WTC11 (cell line): ENCODE measurements at regions not wholly inside any gene's neighbourhood (a gene's known extent, or its start where the extent isn't known, plus 50 kb on each side); places are given as distances from the start of the nearest gene placed in this dataset.

ENCODE experiments used
- E2F1 ChIP-seq: sonication (generic); formaldehyde crosslinking; IDR thresholded peaks from 2 replicates; pipeline ENCODE4 v1.8.0; 2022; ENCODE audit warnings: mild to moderate bottlenecking, missing genetic modification reagents
- IRF2 ChIP-seq: sonication (generic); formaldehyde crosslinking; IDR thresholded peaks from 2 replicates; pipeline ENCODE4 v1.8.0; 2022; ENCODE audit warnings: low read depth, missing genetic modification reagents, borderline replicate concordance
- NFYB ChIP-seq: sonication (generic); formaldehyde crosslinking; conservative IDR thresholded peaks from 2 replicates; pipeline ENCODE4 v1.8.0; 2022; ENCODE audit warnings: low read depth, missing genetic modification reagents
- NR2C2 ChIP-seq: sonication (generic); formaldehyde crosslinking; IDR thresholded peaks from 2 replicates; pipeline ENCODE4 v1.8.0; 2022; ENCODE audit warnings: mild to moderate bottlenecking, missing genetic modification reagents
- SP1 ChIP-seq: sonication (generic); formaldehyde crosslinking; conservative IDR thresholded peaks from 2 replicates; pipeline ENCODE4 v1.8.1; 2022; ENCODE audit warnings: missing genetic modification reagents
- TEAD4 ChIP-seq: sonication (generic); formaldehyde crosslinking; IDR thresholded peaks from 2 replicates; pipeline ENCODE4 v1.8.0; 2022; ENCODE audit warnings: mild to moderate bottlenecking, missing genetic modification reagents
- ZBTB21 ChIP-seq: sonication (generic); formaldehyde crosslinking; IDR thresholded peaks from 2 replicates; pipeline ENCODE4 v1.8.1; 2023; ENCODE audit warnings: mild to moderate bottlenecking, missing genetic modification reagents, borderline replicate concordance
- ZNF671 ChIP-seq: fragments of 250-450 bp; sonication (Bioruptor Pico); IDR thresholded peaks from 2 replicates; pipeline ENCODE4 v1.8.0; 2021; ENCODE audit warnings: mild to moderate bottlenecking
- TF ChIP-seq, protein P1 (sequence below): fragments of 200-600 bp; IDR thresholded peaks from 2 replicates; pipeline ENCODE4 v1.8.0; 2022; ENCODE audit warnings: antibody characterized with exemption
- TF ChIP-seq, protein P2 (sequence below): sonication (generic); formaldehyde crosslinking; IDR thresholded peaks from 2 replicates; pipeline ENCODE4 v1.8.1; 2023; ENCODE audit warnings: mild to moderate bottlenecking, missing genetic modification reagents
- TF ChIP-seq, protein P3 (sequence below): sonication (generic); formaldehyde crosslinking; IDR thresholded peaks from 2 replicates; pipeline ENCODE4 v1.8.0; 2022; ENCODE audit warnings: mild to moderate bottlenecking, missing genetic modification reagents

DNA sequence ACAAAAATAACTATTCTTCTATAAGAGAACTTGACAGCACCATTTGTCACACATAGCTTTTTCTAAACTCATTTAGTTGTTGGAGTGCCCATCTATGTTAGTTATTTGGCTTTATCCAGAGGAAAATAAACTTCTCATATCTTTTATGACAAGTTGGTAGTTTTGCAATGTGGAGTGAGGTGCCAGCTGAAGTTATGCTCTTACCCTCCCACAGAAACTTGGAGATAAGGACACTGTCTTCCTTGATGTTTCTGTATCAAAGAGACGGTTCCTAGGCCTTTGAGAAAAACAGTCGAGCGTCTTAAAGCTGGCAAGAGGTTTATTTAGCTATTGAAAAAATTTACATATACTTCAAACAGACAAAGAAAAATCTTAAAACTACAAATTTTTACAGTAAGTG is 1079.7 kb downstream of the SLITRK1 start:
- TF ChIP-seq, protein P1, sequence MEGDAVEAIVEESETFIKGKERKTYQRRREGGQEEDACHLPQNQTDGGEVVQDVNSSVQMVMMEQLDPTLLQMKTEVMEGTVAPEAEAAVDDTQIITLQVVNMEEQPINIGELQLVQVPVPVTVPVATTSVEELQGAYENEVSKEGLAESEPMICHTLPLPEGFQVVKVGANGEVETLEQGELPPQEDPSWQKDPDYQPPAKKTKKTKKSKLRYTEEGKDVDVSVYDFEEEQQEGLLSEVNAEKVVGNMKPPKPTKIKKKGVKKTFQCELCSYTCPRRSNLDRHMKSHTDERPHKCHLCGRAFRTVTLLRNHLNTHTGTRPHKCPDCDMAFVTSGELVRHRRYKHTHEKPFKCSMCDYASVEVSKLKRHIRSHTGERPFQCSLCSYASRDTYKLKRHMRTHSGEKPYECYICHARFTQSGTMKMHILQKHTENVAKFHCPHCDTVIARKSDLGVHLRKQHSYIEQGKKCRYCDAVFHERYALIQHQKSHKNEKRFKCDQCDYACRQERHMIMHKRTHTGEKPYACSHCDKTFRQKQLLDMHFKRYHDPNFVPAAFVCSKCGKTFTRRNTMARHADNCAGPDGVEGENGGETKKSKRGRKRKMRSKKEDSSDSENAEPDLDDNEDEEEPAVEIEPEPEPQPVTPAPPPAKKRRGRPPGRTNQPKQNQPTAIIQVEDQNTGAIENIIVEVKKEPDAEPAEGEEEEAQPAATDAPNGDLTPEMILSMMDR = no peak
- TF ChIP-seq NFYB (CRISPR knock-in tag) = no peak
- TF ChIP-seq ZNF671 (CRISPR knock-in tag) = no peak
- TF ChIP-seq, protein P2, sequence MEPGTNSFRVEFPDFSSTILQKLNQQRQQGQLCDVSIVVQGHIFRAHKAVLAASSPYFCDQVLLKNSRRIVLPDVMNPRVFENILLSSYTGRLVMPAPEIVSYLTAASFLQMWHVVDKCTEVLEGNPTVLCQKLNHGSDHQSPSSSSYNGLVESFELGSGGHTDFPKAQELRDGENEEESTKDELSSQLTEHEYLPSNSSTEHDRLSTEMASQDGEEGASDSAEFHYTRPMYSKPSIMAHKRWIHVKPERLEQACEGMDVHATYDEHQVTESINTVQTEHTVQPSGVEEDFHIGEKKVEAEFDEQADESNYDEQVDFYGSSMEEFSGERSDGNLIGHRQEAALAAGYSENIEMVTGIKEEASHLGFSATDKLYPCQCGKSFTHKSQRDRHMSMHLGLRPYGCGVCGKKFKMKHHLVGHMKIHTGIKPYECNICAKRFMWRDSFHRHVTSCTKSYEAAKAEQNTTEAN (CRISPR knock-in tag) = no peak
- no peak for TF ChIP-seq IRF2
- TF ChIP-seq E2F1 (CRISPR knock-in tag) = no peak
- TF ChIP-seq NR2C2 (CRISPR knock-in tag) = no peak
- TF ChIP-seq, protein P3, sequence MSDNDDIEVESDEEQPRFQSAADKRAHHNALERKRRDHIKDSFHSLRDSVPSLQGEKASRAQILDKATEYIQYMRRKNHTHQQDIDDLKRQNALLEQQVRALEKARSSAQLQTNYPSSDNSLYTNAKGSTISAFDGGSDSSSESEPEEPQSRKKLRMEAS (CRISPR knock-in tag) = no peak
- no peak for TF ChIP-seq ZBTB21 (CRISPR knock-in tag)
- TF ChIP-seq TEAD4 (CRISPR knock-in tag) = no peak
- no peak for TF ChIP-seq SP1 (CRISPR knock-in tag)
